OCI-LY1 (cell line): ENCODE measurements at regions not wholly inside any gene's neighbourhood (a gene's known extent, or its start where the extent isn't known, plus 50 kb on each side); places are given as distances from the start of the nearest gene placed in this dataset.

ENCODE experiments used
- EZH2 ChIP-seq: fragments of 200-600 bp; sonication (generic), shearing (Covaris generic); IDR thresholded peaks from 2 replicates; pipeline ENCODE4 v1.8.0; 2017; ENCODE audit warnings: borderline replicate concordance, mixed run types, mild to moderate bottlenecking, antibody characterized with exemption, low read length, moderate library complexity, mixed read lengths
- TF ChIP-seq, protein P1 (sequence below): fragments of 200-600 bp; sonication (generic), shearing (Covaris generic); IDR thresholded peaks from 2 replicates; pipeline ENCODE4 v1.5.1; 2017; ENCODE audit warnings: mild to moderate bottlenecking, antibody characterized with exemption, low read length, moderate library complexity, mixed read lengths

DNA sequence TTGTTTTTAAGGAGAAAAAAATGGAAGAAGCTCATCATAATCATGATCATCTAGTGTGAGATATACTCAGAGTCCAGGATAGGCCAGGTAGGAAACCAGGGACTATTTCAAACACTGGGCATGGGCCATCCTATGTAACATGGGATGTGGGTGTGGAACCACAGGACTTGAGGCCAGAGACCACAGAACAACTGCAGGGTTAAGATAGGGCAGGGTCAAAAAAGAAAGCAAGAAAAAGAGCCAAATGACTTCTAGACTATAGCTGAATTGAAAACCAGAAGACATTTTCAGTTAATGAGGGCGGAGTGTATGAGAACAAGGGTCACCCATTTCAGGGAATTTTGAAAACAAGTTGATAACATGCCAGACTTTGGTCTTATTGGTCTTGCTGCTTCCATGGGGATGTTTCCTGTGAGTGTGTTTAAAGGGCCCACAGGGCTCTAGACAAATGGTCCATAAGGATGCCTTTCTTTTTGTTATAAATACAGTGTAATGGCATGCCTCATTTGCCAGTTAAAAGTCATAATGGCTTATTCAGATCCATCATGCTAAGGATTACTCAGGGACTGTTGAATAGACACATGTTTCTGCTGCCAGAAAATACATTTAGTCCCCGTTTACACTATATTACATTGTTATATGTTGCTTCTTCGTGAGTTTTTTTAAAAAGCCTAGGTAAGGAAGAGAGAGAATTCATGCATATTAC, 182.0 kb upstream of the C21orf91 start:
- TF ChIP-seq, protein P1, sequence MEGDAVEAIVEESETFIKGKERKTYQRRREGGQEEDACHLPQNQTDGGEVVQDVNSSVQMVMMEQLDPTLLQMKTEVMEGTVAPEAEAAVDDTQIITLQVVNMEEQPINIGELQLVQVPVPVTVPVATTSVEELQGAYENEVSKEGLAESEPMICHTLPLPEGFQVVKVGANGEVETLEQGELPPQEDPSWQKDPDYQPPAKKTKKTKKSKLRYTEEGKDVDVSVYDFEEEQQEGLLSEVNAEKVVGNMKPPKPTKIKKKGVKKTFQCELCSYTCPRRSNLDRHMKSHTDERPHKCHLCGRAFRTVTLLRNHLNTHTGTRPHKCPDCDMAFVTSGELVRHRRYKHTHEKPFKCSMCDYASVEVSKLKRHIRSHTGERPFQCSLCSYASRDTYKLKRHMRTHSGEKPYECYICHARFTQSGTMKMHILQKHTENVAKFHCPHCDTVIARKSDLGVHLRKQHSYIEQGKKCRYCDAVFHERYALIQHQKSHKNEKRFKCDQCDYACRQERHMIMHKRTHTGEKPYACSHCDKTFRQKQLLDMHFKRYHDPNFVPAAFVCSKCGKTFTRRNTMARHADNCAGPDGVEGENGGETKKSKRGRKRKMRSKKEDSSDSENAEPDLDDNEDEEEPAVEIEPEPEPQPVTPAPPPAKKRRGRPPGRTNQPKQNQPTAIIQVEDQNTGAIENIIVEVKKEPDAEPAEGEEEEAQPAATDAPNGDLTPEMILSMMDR = no peak
- no peak for TF ChIP-seq EZH2
